ENCODE measurements at regions not wholly inside any gene's neighbourhood (a gene's known extent, or its start where the extent isn't known, plus 50 kb on each side); places are given as distances from the start of the nearest gene placed in this dataset.

DNA sequence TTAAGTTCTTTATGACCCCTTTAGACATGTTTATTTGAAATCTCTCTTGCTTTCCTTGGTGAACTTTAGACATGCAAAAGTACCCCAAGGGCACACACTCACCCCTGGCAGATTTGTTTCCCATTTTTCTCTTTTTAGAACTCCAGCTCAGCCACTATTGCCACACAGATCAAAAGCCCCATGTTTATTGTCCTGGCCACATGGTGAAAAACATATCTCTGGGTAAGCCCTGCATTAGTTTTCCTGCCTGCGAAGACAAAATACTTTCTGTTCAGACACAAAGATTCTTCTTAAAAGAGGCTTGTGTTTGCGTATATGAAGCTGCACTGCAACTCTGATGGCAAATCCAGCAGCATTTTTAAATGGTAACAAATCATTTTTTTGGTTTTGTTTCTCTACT lies 200.0 kb downstream of the POLR1F start (continued):
- TF ChIP-seq, protein P1, sequence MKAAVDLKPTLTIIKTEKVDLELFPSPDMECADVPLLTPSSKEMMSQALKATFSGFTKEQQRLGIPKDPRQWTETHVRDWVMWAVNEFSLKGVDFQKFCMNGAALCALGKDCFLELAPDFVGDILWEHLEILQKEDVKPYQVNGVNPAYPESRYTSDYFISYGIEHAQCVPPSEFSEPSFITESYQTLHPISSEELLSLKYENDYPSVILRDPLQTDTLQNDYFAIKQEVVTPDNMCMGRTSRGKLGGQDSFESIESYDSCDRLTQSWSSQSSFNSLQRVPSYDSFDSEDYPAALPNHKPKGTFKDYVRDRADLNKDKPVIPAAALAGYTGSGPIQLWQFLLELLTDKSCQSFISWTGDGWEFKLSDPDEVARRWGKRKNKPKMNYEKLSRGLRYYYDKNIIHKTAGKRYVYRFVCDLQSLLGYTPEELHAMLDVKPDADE (IDR thresholded peaks at IDR 0.05), result no peak
- TF ChIP-seq CREB1 (CRISPR knock-in tag; IDR thresholded peaks at IDR 0.05; ENCODE audit: low read depth) (no peak), ZNF114 (CRISPR knock-in tag; IDR thresholded peaks at IDR 0.05) (no peak)
- TF ChIP-seq, protein P2, sequence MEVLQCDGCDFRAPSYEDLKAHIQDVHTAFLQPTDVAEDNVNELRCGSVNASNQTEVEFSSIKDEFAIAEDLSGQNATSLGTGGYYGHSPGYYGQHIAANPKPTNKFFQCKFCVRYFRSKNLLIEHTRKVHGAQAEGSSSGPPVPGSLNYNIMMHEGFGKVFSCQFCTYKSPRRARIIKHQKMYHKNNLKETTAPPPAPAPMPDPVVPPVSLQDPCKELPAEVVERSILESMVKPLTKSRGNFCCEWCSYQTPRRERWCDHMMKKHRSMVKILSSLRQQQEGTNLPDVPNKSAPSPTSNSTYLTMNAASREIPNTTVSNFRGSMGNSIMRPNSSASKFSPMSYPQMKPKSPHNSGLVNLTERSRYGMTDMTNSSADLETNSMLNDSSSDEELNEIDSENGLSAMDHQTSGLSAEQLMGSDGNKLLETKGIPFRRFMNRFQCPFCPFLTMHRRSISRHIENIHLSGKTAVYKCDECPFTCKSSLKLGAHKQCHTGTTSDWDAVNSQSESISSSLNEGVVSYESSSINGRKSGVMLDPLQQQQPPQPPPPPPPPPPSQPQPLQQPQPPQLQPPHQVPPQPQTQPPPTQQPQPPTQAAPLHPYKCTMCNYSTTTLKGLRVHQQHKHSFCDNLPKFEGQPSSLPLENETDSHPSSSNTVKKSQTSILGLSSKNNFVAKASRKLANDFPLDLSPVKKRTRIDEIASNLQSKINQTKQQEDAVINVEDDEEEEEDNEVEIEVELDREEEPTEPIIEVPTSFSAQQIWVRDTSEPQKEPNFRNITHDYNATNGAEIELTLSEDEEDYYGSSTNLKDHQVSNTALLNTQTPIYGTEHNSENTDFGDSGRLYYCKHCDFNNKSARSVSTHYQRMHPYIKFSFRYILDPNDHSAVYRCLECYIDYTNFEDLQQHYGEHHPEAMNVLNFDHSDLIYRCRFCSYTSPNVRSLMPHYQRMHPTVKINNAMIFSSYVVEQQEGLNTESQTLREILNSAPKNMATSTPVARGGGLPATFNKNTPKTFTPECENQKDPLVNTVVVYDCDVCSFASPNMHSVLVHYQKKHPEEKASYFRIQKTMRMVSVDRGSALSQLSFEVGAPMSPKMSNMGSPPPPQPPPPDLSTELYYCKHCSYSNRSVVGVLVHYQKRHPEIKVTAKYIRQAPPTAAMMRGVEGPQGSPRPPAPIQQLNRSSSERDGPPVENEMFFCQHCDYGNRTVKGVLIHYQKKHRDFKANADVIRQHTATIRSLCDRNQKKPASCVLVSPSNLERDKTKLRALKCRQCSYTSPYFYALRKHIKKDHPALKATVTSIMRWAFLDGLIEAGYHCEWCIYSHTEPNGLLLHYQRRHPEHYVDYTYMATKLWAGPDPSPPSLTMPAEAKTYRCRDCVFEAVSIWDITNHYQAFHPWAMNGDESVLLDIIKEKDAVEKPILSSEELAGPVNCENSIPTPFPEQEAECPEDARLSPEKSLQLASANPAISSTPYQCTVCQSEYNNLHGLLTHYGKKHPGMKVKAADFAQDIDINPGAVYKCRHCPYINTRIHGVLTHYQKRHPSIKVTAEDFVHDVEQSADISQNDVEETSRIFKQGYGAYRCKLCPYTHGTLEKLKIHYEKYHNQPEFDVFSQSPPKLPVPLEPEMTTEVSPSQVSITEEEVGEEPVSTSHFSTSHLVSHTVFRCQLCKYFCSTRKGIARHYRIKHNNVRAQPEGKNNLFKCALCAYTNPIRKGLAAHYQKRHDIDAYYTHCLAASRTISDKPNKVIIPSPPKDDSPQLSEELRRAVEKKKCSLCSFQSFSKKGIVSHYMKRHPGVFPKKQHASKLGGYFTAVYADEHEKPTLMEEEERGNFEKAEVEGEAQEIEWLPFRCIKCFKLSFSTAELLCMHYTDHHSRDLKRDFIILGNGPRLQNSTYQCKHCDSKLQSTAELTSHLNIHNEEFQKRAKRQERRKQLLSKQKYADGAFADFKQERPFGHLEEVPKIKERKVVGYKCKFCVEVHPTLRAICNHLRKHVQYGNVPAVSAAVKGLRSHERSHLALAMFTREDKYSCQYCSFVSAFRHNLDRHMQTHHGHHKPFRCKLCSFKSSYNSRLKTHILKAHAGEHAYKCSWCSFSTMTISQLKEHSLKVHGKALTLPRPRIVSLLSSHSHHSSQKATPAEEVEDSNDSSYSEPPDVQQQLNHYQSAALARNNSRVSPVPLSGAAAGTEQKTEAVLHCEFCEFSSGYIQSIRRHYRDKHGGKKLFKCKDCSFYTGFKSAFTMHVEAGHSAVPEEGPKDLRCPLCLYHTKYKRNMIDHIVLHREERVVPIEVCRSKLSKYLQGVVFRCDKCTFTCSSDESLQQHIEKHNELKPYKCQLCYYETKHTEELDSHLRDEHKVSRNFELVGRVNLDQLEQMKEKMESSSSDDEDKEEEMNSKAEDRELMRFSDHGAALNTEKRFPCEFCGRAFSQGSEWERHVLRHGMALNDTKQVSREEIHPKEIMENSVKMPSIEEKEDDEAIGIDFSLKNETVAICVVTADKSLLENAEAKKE (CRISPR knock-in tag; IDR thresholded peaks at IDR 0.05), result no peak

DNA sequence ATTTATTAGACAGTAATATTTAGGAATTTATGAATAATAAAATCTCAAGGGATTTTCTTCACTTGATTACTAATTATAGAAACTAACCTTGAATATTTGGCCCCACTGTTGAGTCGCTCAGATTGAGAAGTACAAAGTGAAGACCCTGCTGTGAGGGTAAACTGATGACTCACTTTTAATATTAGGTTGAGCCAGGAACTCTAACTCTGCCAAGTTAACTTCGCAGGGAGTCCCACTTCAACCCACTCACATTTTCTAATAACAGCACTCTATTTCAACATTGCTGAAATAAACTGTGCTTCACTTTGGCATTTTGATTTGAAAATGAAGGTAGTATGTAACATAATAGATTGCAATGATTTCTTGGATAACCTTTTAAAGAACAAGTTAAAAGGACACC lies 200.7 kb downstream of the POLR1F start:
- DNase-seq (ENCODE audit: low spot score) (no peak), ATAC-seq (no peak)
- Histone ChIP-seq H3K27ac (ENCODE audit: low read depth) (no peak overlapping the region), H3F3A (replicated peaks; ENCODE audit: low read depth) (no peaks in the 10 kb centered on the region), H3K79me2 (replicated peaks; ENCODE audit: insufficient read depth) (no peaks in the 10 kb centered on the region), H4K20me1 (replicated peaks; ENCODE audit: insufficient read depth) (no peaks in the 10 kb centered on the region), H3K36me3 (ENCODE audit: insufficient read depth) (no peaks in the 10 kb centered on the region), H3K27me3 (ENCODE audit: insufficient read depth) (no peaks in the 10 kb centered on the region), H2AFZ (no peak overlapping the region), H3K9me2 (ENCODE audit: insufficient read depth) (no peaks in the 10 kb centered on the region), H3K4me3 (no peak overlapping the region), H3K4me1 (ENCODE audit: insufficient read depth) (no peaks in the 10 kb centered on the region), H3K4me2 (no peak overlapping the region)
- Mint-ChIP-seq H3K27me3 (ENCODE audit: insufficient read depth, low read depth, poor library complexity) (no peaks in the 10 kb centered on the region), H3K4me1 (peaks cover 11% of the 10 kb centered on the region), H3K9me3 (no peaks in the 10 kb centered on the region), H3K27ac (no peak overlapping the region), H3K36me3 (ENCODE audit: low read depth) (no peaks in the 10 kb centered on the region), H3K4me3 (no peak overlapping the region)
- TF ChIP-seq, protein P1 (IDR thresholded peaks at IDR 0.05), result no peak
- TF ChIP-seq ZNF331 (CRISPR knock-in tag; IDR thresholded peaks at IDR 0.05; ENCODE audit: low read depth), result no peak
- no peak for TF ChIP-seq EZH2phosphoT487 (IDR thresholded peaks at IDR 0.05; ENCODE audit: unreplicated experiment)
